K562 (cell line): ENCODE measurements at regions not wholly inside any gene's neighbourhood (a gene's known extent, or its start where the extent isn't known, plus 50 kb on each side); places are given as distances from the start of the nearest gene placed in this dataset.

Source experiments
- ATAC-seq: fragments of 200-7000 bp; cut with Tn5 transposase; 3 replicates; pipeline ENCODE4 v1.9.1; 2020; ENCODE audit warnings: moderate library complexity
- BruUV-seq: library from RNA; stranded (reverse); fragments of 400-500 nt; replicated peaks from 2 replicates; lab custom pipeline; 2021; lab: Mats Ljungman, UMichigan
- CTCF ChIA-PET: fragments of 300-600 bp; formaldehyde crosslinking; extraction: SDS; loops from one replicate; lab custom pipeline; 2021; ENCODE audit warnings: low intra/inter-chr PET ratio; lab: Yijun Ruan, JAX
- POLR2A ChIA-PET: fragments of 300-600, 350-650 bp; sonication (Branson Sonifier 250); formaldehyde crosslinking; extraction: SDS; loops from one replicate; lab custom pipeline; 2021; ENCODE audit warnings: antibody characterized with exemption, inconsistent platforms; lab: Yijun Ruan, JAX
- DNase-seq, 4 experiments: peaks; one replicate each; pipeline versions ENCODE4 v3.0.0 to v3.0.0-alpha.2; 2011 to 2018; ENCODE audit warnings: low spot score in 3 of 4, mixed read lengths in 3 of 4; ENCODE audit errors: extremely low read depth in 1 of 4
- FAIRE-seq: peaks from 2 replicates; lab custom pipeline; 2011; peaks lifted over from hg19 to GRCh38; lab: Jason Lieb, UNC
- H2AFZ ChIP-seq: 2 replicates; pipeline ENCODE4 v1.6.0; 2011; ENCODE audit warnings: low read depth, low read length, control low read depth, inconsistent platforms
- H3K27ac ChIP-seq: fragments of 200-600 bp; 3 replicates; pipeline ENCODE4 v1.8.0; 2011; ENCODE audit warnings: low read depth, mild to moderate bottlenecking, control low read depth, inconsistent platforms, low read length, moderate library complexity, mixed read lengths; ENCODE audit errors: extremely low read depth
- H3K27me3 ChIP-seq, 2 experiments: fragments of 300-600 bp in 1 of 2; 2 replicates in 1 of 2; 3 replicates in 1 of 2; pipeline versions ENCODE4 v1.6.0 to v1.8.0; 2011; ENCODE audit warnings: inconsistent platforms in 2 of 2, low read length in 2 of 2, mild to moderate bottlenecking in 1 of 2, mixed read lengths in 1 of 2, moderate library complexity in 1 of 2; ENCODE audit not compliant: control insufficient read depth in 2 of 2, insufficient read depth in 2 of 2
- H3K36me3 ChIP-seq: fragments of 300-600 bp; 3 replicates; pipeline ENCODE4 v1.8.0; 2011; ENCODE audit warnings: mild to moderate bottlenecking, low read length, inconsistent platforms; ENCODE audit not compliant: control insufficient read depth, insufficient read depth
- H3K4me1 ChIP-seq, 2 experiments: fragments of 200-600 bp in 1 of 2; replicated peaks in 1 of 2; 2 replicates in 1 of 2; 3 replicates in 1 of 2; pipeline versions ENCODE4 v1.5.1 to v1.8.0; 2011; ENCODE audit warnings: inconsistent platforms in 2 of 2, low read length in 2 of 2, mild to moderate bottlenecking in 1 of 2, mixed read lengths in 1 of 2, moderate library complexity in 1 of 2; ENCODE audit not compliant: control insufficient read depth in 2 of 2, insufficient read depth in 2 of 2
- H3K4me2 ChIP-seq: 2 replicates; pipeline ENCODE4 v1.6.1; 2011; ENCODE audit warnings: low read length, control low read depth, inconsistent platforms, mixed read lengths; ENCODE audit not compliant: insufficient read depth
- H3K4me3 ChIP-seq: fragments of 200-600 bp; sonication (generic), shearing (Covaris generic); 2 replicates; pipeline ENCODE4 v1.5.1; 2016; ENCODE audit warnings: control low read depth, inconsistent platforms
- H3K79me2 ChIP-seq: fragments of 200-600 bp; 3 replicates; pipeline ENCODE4 v1.8.0; 2011; ENCODE audit warnings: low read length, inconsistent platforms; ENCODE audit not compliant: control insufficient read depth, insufficient read depth
- H3K9ac ChIP-seq, 2 experiments: 2 replicates each; pipeline versions ENCODE4 v1.6.0 to v1.6.1; 2011; ENCODE audit warnings: low read depth in 2 of 2, low read length in 2 of 2, control low read depth in 1 of 2, inconsistent platforms in 1 of 2, mild to moderate bottlenecking in 1 of 2, mixed read lengths in 1 of 2; ENCODE audit not compliant: insufficient read depth in 1 of 2
- H3K9me1 ChIP-seq: one replicate; pipeline ENCODE4 v1.6.0; 2011; ENCODE audit warnings: inconsistent platforms, mild to moderate bottlenecking, low read length, moderate library complexity; ENCODE audit not compliant: control insufficient read depth, insufficient read depth
- H3K9me3 ChIP-seq: replicated peaks from 2 replicates; pipeline ENCODE4 v1.5.1; 2011; ENCODE audit warnings: low read depth, low read length, inconsistent platforms; ENCODE audit not compliant: control insufficient read depth, insufficient read depth
- H4K20me1 ChIP-seq: replicated peaks from 2 replicates; pipeline ENCODE4 v1.6.1; 2011; ENCODE audit warnings: low read length, inconsistent platforms, mixed read lengths; ENCODE audit not compliant: control insufficient read depth, insufficient read depth
- CCNT2 ChIP-seq: IDR thresholded peaks from 2 replicates; pipeline ENCODE4 v1.6.1; 2011; ENCODE audit warnings: borderline replicate concordance, low read depth, mild to moderate bottlenecking, moderate library complexity, mixed read lengths, low read length; ENCODE audit not compliant: insufficient read length; ENCODE audit errors: extremely low read depth
- ERF ChIP-seq: fragments of 450-650 bp; formaldehyde crosslinking; IDR thresholded peaks from 2 replicates; pipeline ENCODE4 v1.4.0; 2020; ENCODE audit warnings: mild to moderate bottlenecking, mixed read lengths
- HSF4 ChIP-seq: fragments of 250-450 bp; sonication (Bioruptor Pico); IDR thresholded peaks from 2 replicates; pipeline ENCODE4 v2.1.2; 2022; ENCODE audit warnings: mild to moderate bottlenecking, moderate library complexity, borderline replicate concordance
- KAT8 ChIP-seq: fragments of 450-650 bp; IDR thresholded peaks from 2 replicates; pipeline ENCODE4 v1.6.1; 2016; ENCODE audit warnings: low read depth, mild to moderate bottlenecking
- MEF2D ChIP-seq: conservative IDR thresholded peaks from 2 replicates; pipeline ENCODE4 v1.6.1; 2016; ENCODE audit warnings: low read depth, missing genetic modification characterization, missing compliant biosample characterization
- NFE2L1 ChIP-seq: fragments of 450-650 bp; IDR thresholded peaks from 2 replicates; pipeline ENCODE4 v1.6.1; 2016; ENCODE audit warnings: missing genetic modification characterization, low read depth, mild to moderate bottlenecking, missing compliant biosample characterization, moderate library complexity, borderline replicate concordance
- NR2C1 ChIP-seq, 2 experiments: fragments of 450-650 bp; IDR thresholded peaks; 2 replicates each; pipeline ENCODE4 v1.6.1; 2017; ENCODE audit warnings: mild to moderate bottlenecking in 2 of 2, antibody characterized with exemption in 1 of 2, inconsistent platforms in 1 of 2, missing compliant biosample characterization in 1 of 2, missing genetic modification characterization in 1 of 2
- RNF2 ChIP-seq: sonication (generic); IDR thresholded peaks from 2 replicates; pipeline ENCODE4 v1.6.1; 2016
- SLC30A9 ChIP-seq: fragments of 250-450 bp; sonication (Bioruptor Pico); IDR thresholded peaks from 2 replicates; pipeline ENCODE4 v1.8.0; 2022; ENCODE audit warnings: mild to moderate bottlenecking, moderate library complexity
- TCFL5 ChIP-seq: fragments of 250-450 bp; sonication (Bioruptor Pico); conservative IDR thresholded peaks from 2 replicates; pipeline ENCODE4 v1.6.1; 2021; ENCODE audit warnings: mild to moderate bottlenecking, moderate library complexity, matching md5 sums
- ZC3H11A ChIP-seq: IDR thresholded peaks from 2 replicates; pipeline ENCODE4 v1.6.1; 2012; ENCODE audit warnings: low read depth, low read length, improper control_type of control experiment
- ZNF780A ChIP-seq: fragments of 250-450 bp; sonication (Bioruptor Pico); IDR thresholded peaks from 2 replicates; pipeline ENCODE4 v1.5.0; 2021; ENCODE audit warnings: mild to moderate bottlenecking
- WGBS: fragments of 100-300 bp; shearing (Covaris generic); methylation state at CpG from one replicate; pipeline ENCODE4 v1.1.6; 2016; ENCODE audit warnings: low coverage, mixed read lengths; ENCODE audit not compliant: insufficient coverage; ENCODE audit errors: missing lambda C conversion rate; 5-methylcytosine and 5-hydroxymethylcytosine counted together
- in situ Hi-C: fragments of 300-500 bp; cut with MboI; formaldehyde crosslinking; loops from 4 replicates; pipeline ENCODE4 v1.15.0; 2018; ENCODE audit warnings: inconsistent platforms, mixed read lengths
- intact Hi-C: fragments of 100-400 bp; cut with micrococcal nuclease; formaldehyde crosslinking; loops from 2 replicates; pipeline ENCODE4 v1.14.2; 2022
- TF ChIP-seq, protein P1 (sequence below): fragments of 200-400 bp; formaldehyde crosslinking; IDR thresholded peaks from 2 replicates; pipeline ENCODE4 v1.6.1; 2017; ENCODE audit warnings: mild to moderate bottlenecking, low read depth, low read length, moderate library complexity
- TF ChIP-seq, protein P2 (sequence below): fragments of 450-650 bp; IDR thresholded peaks from 2 replicates; pipeline ENCODE4 v1.6.1; 2017; ENCODE audit warnings: antibody characterized with exemption, mild to moderate bottlenecking
- TF ChIP-seq, protein P3 (sequence below): fragments of 250-450 bp; sonication (Bioruptor Pico); IDR thresholded peaks from 2 replicates; pipeline ENCODE4 v1.6.1; 2021; ENCODE audit warnings: mild to moderate bottlenecking

DNA sequence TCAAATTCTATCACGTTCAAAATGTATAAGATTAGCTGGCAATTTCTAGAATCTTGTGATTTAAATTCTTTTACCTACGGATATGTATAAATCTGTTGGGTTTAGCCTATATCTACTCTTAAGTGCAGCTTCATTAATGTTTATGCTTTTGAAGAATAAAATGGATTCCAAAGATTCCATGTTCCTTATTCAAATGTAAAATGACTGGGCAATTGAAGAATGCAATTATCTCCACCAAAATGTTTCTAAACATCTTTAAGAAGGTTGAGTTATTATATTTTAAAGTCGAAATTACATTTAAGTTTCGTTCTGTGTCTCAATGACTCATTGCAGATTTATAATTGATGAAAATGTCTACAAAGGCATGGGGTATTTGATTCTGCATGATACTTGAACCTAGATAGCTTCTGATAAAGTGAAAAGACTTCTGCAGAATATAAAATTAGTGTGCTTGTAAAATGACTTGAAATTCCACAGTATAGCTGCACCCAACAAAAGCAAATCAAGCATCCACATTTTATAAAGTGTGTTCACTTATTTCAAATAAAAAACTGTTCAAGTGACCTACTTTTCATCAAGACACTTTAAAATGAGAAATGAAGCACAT is 697.0 kb upstream of the PCDH15 start:
- H3K9ac ChIP-seq, result no peak overlapping the region
- no peaks in the 10 kb centered on the region for H3K79me2 ChIP-seq
- H3K9me1 ChIP-seq, result no peaks in the 10 kb centered on the region
- WGBS, result 1% methylated on average over 4 of the region's 4 CpGs
- H4K20me1 ChIP-seq, result no peaks in the 10 kb centered on the region
- no peaks in the 10 kb centered on the region for H3K36me3 ChIP-seq
- no peak overlapping the region for H2AFZ ChIP-seq
- POLR2A ChIA-PET, result no interaction called here
- ATAC-seq (no peak), FAIRE-seq (no peak), DNase-seq (no peak)
- in situ Hi-C loops, result no loop called here
- BruUV-seq, result no TSS peak
- H3K27ac ChIP-seq, result no peak overlapping the region
- H3K4me2 ChIP-seq, result no peak overlapping the region
- no peak overlapping the region for H3K4me3 ChIP-seq
- H3K4me1 ChIP-seq, result no peaks in the 10 kb centered on the region
- intact Hi-C loops, result no loop called here
- H3K27me3 ChIP-seq, result no peaks in the 10 kb centered on the region
- no peaks in the 10 kb centered on the region; the same call in 1 of the 2 replicates for H3K9me3 ChIP-seq
- CTCF ChIA-PET, result no interaction called here
- TF ChIP-seq KAT8, result no peak
- TF ChIP-seq, protein P1, sequence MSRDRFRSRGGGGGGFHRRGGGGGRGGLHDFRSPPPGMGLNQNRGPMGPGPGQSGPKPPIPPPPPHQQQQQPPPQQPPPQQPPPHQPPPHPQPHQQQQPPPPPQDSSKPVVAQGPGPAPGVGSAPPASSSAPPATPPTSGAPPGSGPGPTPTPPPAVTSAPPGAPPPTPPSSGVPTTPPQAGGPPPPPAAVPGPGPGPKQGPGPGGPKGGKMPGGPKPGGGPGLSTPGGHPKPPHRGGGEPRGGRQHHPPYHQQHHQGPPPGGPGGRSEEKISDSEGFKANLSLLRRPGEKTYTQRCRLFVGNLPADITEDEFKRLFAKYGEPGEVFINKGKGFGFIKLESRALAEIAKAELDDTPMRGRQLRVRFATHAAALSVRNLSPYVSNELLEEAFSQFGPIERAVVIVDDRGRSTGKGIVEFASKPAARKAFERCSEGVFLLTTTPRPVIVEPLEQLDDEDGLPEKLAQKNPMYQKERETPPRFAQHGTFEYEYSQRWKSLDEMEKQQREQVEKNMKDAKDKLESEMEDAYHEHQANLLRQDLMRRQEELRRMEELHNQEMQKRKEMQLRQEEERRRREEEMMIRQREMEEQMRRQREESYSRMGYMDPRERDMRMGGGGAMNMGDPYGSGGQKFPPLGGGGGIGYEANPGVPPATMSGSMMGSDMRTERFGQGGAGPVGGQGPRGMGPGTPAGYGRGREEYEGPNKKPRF, result no peak
- no peak for TF ChIP-seq HSF4
- TF ChIP-seq ERF (CRISPR knock-in tag), result no peak
- TF ChIP-seq MEF2D, result no peak
- no peak for TF ChIP-seq NFE2L1 (tag)
- no peak for TF ChIP-seq CCNT2
- TF ChIP-seq, protein P2, sequence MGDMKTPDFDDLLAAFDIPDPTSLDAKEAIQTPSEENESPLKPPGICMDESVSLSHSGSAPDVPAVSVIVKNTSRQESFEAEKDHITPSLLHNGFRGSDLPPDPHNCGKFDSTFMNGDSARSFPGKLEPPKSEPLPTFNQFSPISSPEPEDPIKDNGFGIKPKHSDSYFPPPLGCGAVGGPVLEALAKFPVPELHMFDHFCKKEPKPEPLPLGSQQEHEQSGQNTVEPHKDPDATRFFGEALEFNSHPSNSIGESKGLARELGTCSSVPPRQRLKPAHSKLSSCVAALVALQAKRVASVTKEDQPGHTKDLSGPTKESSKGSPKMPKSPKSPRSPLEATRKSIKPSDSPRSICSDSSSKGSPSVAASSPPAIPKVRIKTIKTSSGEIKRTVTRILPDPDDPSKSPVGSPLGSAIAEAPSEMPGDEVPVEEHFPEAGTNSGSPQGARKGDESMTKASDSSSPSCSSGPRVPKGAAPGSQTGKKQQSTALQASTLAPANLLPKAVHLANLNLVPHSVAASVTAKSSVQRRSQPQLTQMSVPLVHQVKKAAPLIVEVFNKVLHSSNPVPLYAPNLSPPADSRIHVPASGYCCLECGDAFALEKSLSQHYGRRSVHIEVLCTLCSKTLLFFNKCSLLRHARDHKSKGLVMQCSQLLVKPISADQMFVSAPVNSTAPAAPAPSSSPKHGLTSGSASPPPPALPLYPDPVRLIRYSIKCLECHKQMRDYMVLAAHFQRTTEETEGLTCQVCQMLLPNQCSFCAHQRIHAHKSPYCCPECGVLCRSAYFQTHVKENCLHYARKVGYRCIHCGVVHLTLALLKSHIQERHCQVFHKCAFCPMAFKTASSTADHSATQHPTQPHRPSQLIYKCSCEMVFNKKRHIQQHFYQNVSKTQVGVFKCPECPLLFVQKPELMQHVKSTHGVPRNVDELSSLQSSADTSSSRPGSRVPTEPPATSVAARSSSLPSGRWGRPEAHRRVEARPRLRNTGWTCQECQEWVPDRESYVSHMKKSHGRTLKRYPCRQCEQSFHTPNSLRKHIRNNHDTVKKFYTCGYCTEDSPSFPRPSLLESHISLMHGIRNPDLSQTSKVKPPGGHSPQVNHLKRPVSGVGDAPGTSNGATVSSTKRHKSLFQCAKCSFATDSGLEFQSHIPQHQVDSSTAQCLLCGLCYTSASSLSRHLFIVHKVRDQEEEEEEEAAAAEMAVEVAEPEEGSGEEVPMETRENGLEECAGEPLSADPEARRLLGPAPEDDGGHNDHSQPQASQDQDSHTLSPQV, result no peak
- TF ChIP-seq TCFL5 (CRISPR knock-in tag), result no peak
- TF ChIP-seq RNF2, result no peak
- TF ChIP-seq, protein P3, sequence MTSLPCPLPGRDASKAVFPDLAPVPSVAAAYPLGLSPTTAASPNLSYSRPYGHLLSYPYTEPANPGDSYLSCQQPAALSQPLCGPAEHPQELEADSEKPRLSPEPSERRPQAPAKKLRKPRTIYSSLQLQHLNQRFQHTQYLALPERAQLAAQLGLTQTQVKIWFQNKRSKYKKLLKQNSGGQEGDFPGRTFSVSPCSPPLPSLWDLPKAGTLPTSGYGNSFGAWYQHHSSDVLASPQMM (CRISPR knock-in tag), result no peak
- no peak for TF ChIP-seq ZC3H11A
- no peak for TF ChIP-seq NR2C1 (IDR thresholded peaks at IDR 0.05)
- no peak for TF ChIP-seq NR2C1 (tag; IDR thresholded peaks at IDR 0.05)
- TF ChIP-seq SLC30A9 (CRISPR knock-in tag), result no peak
- TF ChIP-seq ZNF780A (CRISPR knock-in tag), result no peak
